G401.6 (cell line): ENCODE measurements at regions not wholly inside any gene's neighbourhood (a gene's known extent, or its start where the extent isn't known, plus 50 kb on each side); places are given as distances from the start of the nearest gene placed in this dataset.

ENCODE experiments used
- FAIRE-seq: peaks from 2 replicates; lab custom pipeline; 2012; peaks lifted over from hg19 to GRCh38; lab: Jason Lieb, UNC

DNA sequence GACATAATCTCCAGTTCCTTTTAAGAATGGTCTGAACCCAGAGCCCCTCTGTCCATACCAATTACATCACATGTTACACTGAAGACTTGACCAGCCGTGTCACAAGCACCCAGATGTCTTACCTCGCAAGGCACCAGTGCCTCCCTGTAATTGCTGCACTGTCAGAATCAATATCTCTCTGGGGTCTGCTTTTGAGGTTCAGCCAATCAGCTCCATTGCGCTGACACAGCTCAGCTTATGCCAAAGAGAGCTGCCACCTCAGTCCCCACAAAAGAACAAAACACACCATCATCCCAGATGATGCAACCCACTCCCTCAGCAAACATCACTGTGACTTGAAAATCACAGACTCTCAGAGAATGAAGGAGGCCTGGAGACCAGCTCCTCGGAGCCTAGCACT is 82.5 kb upstream of the SORBS2 start:
- no peak for FAIRE-seq

DNA sequence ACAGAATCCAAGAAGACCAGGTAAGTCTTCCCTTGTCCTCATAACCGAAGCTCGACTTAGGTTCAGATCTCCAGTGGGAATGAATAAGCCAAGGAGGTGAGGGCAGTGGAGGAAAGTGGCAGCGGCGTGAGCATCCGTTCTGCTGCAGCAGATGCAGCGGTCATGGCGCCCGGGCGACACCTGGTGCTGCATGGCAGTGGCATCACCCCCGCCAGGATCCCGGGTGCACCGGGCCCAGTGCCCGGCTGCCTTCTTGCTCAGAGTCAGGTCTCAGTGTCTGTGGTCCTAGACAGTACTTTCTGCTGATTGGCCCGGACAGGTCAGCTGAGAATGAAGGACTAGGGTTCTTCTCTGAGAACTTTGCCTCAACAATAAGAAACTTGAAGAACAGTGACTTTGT is 83.4 kb upstream of the SORBS2 start:
- FAIRE-seq: no peak

- no peak for FAIRE-seq
Observed at GRCh38 chr4:185895866-185896265, 83.9 kb upstream of the SORBS2 start.

DNA sequence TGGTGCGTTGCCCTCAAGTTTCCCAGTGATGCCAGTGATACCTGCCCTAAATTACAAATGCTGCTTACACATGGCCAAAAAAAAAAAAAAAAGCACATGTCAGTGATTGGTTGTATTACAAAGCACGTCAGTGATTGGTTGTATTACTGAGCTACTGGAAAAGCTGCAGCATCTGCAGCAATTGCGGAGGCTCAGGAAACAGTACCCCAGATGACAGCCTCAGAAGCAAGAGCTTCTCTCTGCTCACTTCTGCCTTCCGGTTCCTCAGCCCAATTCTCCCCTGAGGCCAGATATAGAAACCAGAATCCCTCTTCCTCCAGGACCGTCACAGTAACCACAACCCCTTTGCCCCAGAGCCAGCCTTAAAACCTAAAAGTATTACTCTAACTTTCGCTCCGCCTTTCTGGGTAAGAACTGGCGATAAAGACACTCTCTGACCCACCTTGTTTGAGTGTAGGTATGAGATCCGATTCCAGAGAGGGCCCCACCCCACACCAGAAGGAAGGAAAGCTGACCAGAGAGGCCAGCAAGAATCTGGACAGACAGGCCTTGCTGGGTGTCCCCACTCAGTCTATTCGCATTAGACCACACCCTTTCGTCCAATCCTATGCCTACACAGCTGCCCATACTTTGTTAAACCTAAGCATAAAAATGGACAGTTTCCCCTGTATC is 85.0 kb upstream of the SORBS2 start:
- no peak for FAIRE-seq

GRCh38 chr4:185898413-185898812 is 86.4 kb upstream of the SORBS2 start:
- no peak for FAIRE-seq

DNA sequence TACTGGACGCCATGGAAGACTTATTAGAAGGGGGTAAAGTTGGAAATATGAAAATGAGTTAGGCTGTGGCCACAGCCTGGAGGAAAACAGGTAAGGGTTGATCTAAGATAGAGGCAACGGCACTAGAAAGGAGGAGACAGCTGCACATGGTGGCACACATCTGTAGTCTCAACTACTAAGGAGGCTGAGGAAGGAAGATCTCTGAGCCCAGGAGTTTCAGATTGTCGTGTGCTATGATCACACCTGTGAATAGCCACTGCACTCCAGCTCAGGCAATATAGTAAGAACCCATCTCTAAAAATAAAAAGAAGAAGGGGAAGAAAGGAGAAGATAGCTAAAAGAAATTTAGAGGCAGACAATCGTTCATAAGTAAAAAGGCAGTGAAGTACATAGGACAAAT is 87.8 kb upstream of the SORBS2 start:
- no peak for FAIRE-seq

DNA sequence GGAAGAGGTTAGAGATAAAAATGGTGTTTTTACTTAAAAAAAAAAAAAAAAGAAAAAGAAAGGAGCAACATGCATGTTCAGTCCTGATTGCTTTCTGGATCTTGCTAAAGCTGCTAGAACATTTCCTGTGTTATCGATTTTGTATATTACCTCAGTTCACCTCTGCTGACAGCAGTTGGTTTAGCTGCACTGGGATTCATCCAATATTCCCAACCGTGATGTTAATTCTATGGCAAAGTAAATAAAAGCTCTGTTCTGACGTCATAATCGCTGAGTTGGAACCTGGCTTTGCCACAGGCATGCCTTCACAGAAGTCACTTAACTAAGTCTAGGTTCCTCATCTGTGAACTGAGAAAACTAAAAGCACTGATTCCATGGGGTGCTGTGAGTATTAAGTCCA is 90.7 kb upstream of the SORBS2 start:
- no peak for FAIRE-seq

DNA sequence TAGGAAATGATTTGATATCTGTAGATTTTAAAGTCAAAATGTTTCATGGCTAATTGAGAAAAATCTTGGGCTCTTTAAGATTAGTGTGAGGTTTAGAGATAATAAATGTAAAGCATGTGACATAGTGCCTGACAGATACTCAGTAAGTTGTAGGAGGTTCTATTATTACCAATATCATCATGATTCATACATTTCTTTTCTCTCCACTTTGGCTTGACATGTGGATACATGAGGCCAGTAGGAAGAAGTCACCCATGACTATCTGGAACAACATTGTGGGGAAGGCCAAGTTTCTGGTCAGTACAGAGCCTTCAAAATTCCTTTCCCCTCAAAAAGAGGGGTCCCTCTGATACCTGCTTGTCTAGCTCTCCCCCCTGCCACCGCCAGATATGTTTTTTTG is 91.2 kb upstream of the SORBS2 start:
- FAIRE-seq: no peak

GRCh38 chr4:185904381-185904780 is 92.4 kb upstream of the SORBS2 start:
- no peak for FAIRE-seq

GRCh38 chr4:185909972-185910371 is 98.0 kb upstream of the SORBS2 start:
- no peak for FAIRE-seq

DNA sequence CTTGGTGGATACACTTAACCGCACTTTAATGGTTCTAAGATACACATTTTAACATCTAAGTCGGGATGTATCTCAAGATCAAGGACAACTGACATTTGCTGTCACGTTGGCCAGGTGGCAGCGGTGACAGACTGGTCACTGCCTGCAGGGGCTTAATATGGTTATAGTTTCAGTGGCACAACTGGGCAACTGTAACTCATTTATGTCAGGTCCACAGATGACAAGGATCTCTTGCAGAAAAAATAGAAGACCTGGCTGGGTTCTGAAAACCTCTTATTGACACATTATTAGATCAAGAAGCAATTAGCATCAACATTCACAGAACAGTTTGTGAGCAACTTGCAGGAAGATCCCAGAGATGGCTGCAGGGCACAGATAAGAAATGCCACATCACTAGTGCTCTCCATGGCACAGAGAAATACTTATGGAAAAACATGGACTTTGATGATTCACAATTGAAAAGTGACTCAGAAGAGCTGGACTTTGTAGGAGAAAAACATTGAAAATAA is 99.6 kb upstream of the SORBS2 start:
- no peak for FAIRE-seq

GRCh38 chr4:185912779-185913178 is 100.8 kb upstream of the SORBS2 start:
- FAIRE-seq: no peak

DNA sequence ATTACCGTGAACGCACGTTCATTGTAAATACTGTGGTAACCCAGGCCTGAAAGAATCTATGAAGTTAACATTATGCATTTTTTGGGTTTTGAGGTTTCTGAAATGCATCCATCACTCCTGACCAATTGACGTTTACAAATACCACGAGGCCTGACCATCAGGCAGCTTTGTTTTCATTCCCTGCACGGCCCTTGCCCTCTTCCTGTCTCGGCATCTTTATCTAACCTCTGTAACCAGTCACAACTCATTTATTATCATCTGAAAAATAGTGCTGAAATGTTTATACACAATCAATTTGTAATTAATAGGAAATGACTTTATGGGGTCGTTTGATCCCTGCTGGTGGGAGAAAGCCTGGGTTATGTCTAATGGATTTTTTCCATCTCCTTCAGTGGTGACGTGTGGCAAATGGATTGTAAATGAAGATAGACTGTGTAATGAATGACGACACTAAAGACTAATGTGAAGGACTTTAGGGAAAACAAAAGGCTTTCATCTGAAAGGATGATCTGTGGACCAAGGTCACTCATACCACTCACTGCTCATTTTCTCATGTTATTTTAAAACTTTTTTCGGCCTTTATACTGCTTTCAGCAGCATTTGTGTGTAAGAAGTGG is 102.7 kb upstream of the SORBS2 start:
- no peak for FAIRE-seq

DNA sequence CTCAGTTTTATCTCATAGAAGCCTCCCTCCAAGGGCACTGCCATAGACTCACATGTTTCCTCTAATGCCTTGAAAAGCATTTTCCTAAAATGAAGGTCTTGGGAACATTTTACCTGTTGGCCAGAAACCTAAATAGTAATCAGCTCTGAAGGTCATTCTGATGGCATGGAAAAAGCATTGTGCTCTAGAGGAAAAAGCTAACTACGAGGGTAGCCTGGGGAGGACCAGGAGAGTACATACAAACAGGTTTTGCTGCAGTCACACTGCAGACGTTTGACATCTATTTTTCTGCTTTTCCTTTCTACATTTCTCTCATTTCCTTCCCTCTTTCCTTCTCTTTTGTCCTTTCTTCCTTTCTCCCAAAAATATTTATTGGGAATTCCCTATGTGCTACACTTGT is 103.3 kb upstream of the SORBS2 start:
- FAIRE-seq: no peak

DNA sequence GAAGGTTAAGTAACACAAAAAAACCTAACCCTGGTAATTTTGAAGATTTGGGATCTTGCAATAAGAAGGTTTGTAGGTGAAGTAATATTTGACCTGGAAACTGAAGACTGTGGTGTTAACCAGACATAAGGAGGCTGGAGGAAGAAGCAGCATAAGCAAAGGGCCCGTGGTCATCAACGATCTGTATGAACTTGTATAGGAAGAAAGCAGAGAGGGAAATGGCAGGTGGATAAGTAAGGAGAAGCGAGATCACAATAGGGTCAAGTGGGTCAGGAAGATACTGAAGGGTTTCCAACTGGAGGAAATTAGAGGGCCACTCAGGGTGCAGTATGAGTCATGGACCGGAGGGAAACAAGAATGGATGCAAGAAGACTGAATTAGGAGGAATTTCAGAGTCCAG is 103.8 kb upstream of the SORBS2 start:
- no peak for FAIRE-seq

DNA sequence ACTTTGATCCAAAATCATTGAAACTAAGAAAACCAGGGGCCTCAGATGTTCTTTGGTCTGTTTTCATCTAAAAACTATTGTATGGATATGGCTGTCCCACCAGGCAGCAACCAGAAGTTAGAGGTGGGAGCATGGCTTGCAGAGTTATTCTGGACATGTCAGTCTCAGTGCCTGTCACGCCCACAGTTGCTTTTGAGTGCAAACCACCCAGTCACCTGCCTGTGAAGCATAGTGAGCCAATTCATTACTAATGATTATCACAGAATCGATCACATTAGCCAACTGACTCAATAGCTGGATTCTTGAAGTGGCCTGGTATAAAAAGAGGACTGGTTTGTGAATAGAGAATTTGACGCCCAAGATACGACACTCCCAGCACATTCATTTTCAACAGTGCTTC is 104.2 kb upstream of the SORBS2 start:
- no peak for FAIRE-seq

DNA sequence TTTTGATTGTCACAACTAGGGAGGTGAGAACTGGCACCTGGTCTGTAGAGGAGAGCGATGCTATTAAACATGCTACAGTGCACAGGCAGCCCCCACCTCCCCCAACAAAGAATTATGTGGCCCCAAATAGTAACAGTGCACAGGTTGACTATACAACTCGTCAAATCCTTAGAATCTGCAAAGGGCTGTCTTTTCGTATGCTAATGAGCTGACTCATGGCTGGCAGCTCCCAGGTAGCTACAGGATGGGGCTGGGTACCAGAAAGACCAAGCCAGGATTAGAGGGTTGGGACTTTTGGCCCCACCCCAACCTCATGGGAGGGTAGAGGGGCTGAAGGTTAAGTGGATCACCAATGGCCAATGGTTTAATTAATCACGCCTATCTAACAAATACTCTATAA is 104.7 kb upstream of the SORBS2 start:
- FAIRE-seq: no peak

DNA sequence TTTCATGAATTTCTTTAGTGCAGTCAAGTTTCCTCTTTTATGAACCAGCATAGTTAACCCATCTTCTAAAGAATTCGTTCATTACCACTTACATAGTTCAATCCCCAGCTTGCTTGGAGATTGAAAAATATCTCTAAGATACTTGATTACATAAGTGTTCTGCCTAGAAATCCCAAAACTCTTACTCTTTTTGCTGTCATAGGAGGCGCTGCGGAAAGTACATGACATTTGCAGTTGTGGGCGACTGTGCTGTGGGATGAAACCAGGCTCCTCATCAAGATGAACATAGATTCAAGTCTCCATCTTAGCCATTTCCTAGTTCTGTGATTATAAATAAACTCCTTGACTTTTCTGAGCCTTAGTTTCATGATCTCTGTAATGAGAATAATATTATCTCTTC is 107.1 kb upstream of the SORBS2 start:
- no peak for FAIRE-seq

DNA sequence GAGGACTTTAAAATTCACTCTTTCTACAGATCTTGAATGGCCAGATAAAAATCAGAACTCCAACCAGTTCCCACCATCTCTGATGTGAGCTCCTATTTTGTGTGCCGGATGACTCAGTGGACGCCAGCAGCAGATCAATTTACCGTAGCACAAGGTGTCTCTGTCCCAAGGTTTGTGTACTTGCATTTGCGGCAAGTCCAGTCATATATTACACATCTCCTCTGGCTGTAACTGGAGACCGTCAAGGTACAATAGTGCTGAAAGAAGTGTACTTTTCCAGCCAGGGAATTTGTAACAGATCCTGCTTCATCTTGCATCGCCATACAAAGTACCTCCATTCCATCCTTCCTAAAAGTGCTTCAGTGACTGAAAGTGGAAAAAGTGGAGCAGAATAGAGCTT is 108.2 kb upstream of the SORBS2 start:
- FAIRE-seq: no peak

DNA sequence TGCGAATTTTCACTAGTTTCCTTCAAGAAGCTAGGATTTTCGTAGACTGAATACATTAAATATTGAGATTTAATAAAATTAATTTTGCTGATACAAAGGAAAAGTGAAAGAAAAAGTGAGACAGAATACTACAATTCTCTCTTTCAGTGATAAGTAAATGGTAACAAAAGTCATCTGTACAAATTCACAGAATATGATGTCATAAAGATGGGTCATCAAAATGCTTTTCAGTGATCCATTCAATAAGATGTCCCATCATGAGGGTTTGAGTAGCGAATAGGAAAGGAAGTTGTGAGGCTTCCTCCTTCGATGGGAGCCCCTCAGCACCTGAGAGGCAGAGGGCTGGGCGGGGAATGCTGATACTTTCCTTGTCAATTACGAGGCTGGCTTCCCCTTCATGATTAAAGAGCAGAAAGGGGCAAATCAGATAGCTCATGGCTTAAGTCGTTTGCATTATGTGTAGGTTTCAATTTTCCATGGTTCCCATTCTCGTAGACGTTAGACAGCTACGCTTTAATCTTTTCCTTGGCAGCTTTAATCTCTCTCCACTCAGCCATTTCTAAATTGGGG is 108.8 kb upstream of the SORBS2 start:
- FAIRE-seq: no peak

- FAIRE-seq: no peak
Observed at GRCh38 chr4:185921583-185922555, 109.9 kb upstream of the SORBS2 start.

- no peak for FAIRE-seq
Observed at GRCh38 chr4:185924458-185925044, 112.6 kb upstream of the SORBS2 start.
